HG03025 (cell line): ENCODE measurements at regions not wholly inside any gene's neighbourhood (a gene's known extent, or its start where the extent isn't known, plus 50 kb on each side); places are given as distances from the start of the nearest gene placed in this dataset.
A peak's percentile ranks its signal among the peaks of the same experiment; 100 is the strongest.

Experiments used
- ATAC-seq: cut with Tn5 transposase; IDR thresholded peaks from one replicate; pipeline ENCODE4 v1.9.1; 2021; ENCODE audit warnings: mild to moderate bottlenecking, moderate library complexity; ENCODE audit not compliant: unreplicated experiment, low FRiP score

- no peak for ATAC-seq
Observed at GRCh38 chr2:129467012-129467779, 512.3 kb upstream of the RAB6C start.

GRCh38 chr2:129467941-129468340 is 511.5 kb upstream of the RAB6C start:
- no peak for ATAC-seq

- no peak for ATAC-seq
Observed at GRCh38 chr2:129468879-129469278, 510.6 kb upstream of the RAB6C start.

DNA sequence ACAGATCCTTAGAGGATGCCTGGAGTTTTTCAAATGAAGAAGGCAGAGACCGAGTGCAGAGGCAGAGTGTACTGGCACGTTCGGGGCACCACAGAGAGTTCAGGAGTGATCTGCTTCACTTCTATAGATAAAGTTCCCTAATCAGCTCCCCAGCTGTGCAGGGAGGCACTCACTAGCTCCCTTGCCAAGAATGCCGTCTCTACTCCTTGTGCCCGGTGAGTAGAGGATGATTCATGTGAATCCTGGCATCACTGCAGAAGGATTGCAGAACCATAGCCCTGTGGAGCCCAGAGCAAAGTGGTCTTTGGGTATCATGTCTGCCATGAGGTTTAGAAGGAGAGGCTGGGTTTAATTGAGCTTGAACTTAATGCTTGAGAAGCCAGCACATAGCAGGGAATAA is 510.1 kb upstream of the RAB6C start:
- no peak for ATAC-seq

- no peak for ATAC-seq
Observed at GRCh38 chr2:129469871-129470270, 509.6 kb upstream of the RAB6C start.

DNA sequence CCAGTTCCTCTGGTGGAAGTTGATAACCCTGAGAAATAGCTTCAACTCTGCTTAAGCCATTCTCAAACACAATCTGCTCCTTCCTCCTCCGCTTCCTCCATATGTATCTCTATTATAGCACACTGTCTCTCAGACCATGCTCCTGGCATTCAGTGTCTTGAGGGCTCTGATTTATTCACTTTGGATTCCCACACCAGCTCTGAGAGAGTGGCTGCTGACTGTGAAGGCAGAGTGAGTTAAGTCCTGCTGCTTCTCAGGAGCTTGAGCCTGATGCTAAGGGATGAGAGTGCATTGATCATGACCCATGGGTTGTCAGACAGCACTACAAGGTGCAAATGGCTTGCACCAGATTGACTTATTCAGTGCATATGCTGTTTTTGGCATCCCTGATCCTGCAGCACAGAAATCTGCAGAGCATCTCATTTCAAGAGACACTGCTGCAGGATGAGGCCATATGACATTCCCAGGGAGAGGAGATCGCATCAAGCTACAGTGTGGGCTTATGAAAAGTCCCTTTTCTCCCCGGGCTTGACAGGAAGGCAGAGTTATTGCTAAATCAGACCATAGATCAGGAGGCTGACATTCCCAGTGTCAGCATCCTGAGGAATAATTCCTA is 500.5 kb upstream of the RAB6C start:
- no peak for ATAC-seq

DNA sequence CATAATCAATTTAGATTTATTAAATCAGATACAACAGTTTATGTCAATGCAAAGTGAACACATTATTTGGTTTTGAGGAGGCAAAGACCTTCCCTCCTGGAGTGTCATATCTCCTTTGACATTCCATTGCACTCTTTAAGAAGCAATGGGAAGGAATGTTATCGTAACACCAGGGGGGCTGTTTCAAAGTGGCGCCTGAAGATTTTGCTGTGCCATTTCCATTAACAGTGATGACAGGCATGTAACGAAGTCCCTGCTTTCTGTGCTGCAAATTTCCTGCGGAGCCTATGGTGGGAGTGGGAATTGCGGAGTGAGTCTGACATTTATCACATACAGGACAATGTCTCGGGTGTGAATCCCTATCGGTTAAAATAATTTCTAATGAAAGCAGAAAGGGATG is 499.6 kb upstream of the RAB6C start:
- no peak for ATAC-seq

- no peak for ATAC-seq
Observed at GRCh38 chr2:129480790-129481189, 498.7 kb upstream of the RAB6C start.

- no peak for ATAC-seq
Observed at GRCh38 chr2:129481306-129482219, 497.9 kb upstream of the RAB6C start.

GRCh38 chr2:129482626-129483025 is 496.8 kb upstream of the RAB6C start:
- no peak for ATAC-seq

GRCh38 chr2:129483366-129483765 is 496.1 kb upstream of the RAB6C start:
- ATAC-seq, result peak; percentile 84

GRCh38 chr2:129484999-129485897 is 494.2 kb upstream of the RAB6C start:
- no peak for ATAC-seq

DNA sequence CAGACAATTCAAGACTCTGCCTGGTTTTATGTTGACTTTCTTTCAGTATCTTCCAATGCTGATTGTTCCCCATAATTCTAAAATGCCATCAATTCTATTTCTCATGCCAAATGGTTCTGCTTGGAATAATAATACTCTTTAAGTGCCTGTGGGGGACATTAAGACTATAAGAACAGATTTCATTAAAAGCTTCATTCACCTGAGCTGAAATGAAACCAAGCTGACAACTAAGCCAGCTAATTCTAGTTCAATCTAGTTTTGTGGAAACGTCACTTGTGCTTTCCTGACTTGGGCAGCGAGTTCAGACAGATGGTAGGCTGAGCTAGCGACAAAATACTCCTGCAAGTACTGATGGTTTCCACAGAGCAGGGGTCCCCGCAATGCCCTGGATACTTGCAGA is 491.1 kb upstream of the RAB6C start:
- ATAC-seq, result no peak

DNA sequence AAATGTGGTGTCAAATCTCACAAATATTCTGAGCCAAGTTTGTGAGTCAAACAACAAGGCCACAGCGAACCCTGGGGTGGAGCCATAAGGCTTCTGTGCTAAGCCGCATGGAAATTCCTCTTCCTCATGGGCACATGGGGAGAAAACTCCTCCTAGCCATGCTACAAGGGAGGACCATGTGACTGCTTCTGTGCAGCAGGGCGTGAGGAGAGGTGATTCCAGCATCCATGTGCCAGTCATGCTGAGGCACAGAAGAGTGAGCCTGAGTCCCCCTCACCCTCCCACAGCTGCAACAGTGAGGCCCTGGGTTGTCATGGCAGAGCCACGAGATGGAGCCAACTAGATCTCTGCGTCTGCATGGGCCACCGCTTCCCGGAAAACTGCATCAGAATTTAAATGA is 488.8 kb upstream of the RAB6C start:
- ATAC-seq, result no peak

- ATAC-seq, result no peak
Observed at GRCh38 chr2:129491308-129491707, 488.2 kb upstream of the RAB6C start.

DNA sequence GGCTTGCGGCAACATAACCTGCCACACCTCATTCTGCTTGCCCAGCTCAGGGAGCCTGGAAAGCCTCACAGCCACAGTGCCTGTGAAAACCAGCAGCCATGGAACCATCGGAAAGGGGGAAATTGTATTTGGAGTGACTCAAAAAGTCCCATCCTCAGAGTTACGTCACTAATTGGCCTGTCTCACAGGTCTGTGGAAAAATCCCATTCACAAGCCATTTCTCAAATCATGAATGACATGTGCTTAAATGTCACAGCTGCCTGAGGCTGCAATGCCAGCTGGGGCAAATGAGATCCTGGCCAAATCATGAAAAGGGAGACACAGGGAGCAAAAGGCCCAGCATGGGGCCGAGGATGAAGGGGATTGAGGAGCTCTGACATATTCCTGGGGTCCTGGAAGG is 486.9 kb upstream of the RAB6C start:
- ATAC-seq, result no peak

DNA sequence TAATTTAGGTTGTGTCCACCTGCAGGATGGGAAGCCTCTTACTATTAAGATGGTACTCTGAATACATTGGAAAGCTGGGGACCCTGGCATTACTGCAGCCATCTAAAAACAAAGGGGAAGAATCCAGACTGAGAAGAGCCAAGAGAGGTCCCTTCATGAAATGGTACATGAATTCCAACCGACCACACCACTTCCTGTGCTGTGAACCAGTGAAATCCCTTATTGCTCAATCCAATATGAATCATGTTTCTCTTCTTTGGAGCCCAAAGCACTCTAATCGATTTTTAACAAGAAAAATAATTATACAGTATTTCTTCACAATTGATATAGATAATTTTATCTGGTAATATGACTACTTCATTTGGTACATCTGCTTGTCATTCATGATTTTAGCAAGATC is 479.7 kb upstream of the RAB6C start:
- ATAC-seq, result no peak

DNA sequence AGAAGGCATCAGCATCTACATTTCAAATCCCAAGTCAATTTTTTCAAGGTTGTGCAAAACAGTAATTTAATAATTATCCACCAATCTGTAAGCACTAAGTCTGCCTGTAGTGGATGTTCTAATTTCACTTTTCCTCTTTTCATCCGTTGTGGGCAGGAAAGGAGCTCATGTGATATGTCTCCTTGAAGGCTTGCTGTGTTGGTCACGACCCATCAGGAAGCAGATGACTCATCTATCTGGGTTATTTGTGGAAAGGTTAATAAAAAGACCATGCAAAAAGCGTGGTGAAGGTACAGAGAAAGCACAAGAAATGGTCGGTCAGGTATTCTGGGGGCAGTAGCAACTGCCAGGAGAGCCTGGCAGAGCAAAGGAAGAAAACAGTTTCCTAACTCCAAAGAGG is 476.7 kb upstream of the RAB6C start:
- no peak for ATAC-seq

DNA sequence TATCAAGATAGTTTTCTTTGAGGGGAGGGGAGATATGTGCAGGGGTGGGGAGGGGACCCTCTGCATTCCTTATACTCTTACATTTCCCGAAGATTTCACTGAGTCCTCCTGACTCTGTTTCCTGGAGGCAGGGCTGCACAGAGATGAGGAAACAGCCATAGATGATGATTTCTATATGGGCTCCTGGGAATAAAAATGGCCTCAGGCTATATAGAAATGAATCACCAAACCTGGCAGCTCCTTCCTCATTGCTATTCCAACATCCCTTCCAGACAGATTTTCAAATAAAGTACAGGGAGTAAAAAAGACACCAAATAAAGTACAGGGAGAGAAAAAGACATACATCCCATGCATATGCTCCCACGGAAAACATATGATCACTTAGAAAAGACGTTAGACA is 474.8 kb upstream of the RAB6C start:
- no peak for ATAC-seq

- ATAC-seq, result no peak
Observed at GRCh38 chr2:129518937-129519336, 460.5 kb upstream of the RAB6C start.
